ENCODE measurements at regions not wholly inside any gene's neighbourhood (a gene's known extent, or its start where the extent isn't known, plus 50 kb on each side); places are given as distances from the start of the nearest gene placed in this dataset.

DNA sequence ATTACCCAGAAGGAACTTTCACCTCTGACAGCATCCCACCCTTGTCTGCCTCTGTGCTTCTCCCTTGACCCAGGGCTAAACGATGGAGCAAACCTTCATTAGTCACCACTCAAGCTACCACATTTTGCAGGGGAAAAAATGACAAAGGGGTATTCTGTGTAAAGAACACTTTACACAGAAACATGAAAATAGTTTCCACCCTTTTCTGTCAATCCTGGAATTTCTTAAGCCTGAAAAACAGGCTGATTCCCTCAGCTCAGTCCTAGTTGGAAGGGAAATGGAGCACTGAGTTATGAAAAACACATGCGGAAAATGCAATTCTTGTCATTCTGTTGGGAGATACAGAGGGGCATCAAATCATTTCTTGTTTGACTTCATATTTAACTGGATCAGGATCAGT lies 175.0 kb upstream of the HNRNPA3 start:
- H3K36me3 ChIP-seq (ENCODE audit: control insufficient read depth in 4 of 4, insufficient read depth in 3 of 4, low read depth in 1 of 4, low read length in 3 of 4): no peaks in the 10 kb centered on the region
- no peak overlapping the region for H3K27ac ChIP-seq (ENCODE audit: low read depth in 1 of 2, low read length in 2 of 2)
- TF ChIP-seq JUND (IDR thresholded peaks at IDR 0.05): no peak
- TF ChIP-seq GABPA (IDR thresholded peaks at IDR 0.05 in 1 of 2, conservative IDR thresholded peaks at IDR 0.05 in 1 of 2): no peak
- TF ChIP-seq, protein P1, sequence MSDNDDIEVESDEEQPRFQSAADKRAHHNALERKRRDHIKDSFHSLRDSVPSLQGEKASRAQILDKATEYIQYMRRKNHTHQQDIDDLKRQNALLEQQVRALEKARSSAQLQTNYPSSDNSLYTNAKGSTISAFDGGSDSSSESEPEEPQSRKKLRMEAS (IDR thresholded peaks at IDR 0.05): no peak
- TF ChIP-seq EGR1 (IDR thresholded peaks at IDR 0.05; ENCODE audit: low read depth in 2 of 2): no peak
- TF ChIP-seq, protein P2, sequence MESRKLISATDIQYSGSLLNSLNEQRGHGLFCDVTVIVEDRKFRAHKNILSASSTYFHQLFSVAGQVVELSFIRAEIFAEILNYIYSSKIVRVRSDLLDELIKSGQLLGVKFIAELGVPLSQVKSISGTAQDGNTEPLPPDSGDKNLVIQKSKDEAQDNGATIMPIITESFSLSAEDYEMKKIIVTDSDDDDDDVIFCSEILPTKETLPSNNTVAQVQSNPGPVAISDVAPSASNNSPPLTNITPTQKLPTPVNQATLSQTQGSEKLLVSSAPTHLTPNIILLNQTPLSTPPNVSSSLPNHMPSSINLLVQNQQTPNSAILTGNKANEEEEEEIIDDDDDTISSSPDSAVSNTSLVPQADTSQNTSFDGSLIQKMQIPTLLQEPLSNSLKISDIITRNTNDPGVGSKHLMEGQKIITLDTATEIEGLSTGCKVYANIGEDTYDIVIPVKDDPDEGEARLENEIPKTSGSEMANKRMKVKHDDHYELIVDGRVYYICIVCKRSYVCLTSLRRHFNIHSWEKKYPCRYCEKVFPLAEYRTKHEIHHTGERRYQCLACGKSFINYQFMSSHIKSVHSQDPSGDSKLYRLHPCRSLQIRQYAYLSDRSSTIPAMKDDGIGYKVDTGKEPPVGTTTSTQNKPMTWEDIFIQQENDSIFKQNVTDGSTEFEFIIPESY (IDR thresholded peaks at IDR 0.05): no peak
- no peak for TF ChIP-seq YY1 (IDR thresholded peaks at IDR 0.05)
- TF ChIP-seq, protein P3, sequence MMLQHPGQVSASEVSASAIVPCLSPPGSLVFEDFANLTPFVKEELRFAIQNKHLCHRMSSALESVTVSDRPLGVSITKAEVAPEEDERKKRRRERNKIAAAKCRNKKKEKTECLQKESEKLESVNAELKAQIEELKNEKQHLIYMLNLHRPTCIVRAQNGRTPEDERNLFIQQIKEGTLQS (IDR thresholded peaks at IDR 0.05): no peak
- TF ChIP-seq, protein P4, sequence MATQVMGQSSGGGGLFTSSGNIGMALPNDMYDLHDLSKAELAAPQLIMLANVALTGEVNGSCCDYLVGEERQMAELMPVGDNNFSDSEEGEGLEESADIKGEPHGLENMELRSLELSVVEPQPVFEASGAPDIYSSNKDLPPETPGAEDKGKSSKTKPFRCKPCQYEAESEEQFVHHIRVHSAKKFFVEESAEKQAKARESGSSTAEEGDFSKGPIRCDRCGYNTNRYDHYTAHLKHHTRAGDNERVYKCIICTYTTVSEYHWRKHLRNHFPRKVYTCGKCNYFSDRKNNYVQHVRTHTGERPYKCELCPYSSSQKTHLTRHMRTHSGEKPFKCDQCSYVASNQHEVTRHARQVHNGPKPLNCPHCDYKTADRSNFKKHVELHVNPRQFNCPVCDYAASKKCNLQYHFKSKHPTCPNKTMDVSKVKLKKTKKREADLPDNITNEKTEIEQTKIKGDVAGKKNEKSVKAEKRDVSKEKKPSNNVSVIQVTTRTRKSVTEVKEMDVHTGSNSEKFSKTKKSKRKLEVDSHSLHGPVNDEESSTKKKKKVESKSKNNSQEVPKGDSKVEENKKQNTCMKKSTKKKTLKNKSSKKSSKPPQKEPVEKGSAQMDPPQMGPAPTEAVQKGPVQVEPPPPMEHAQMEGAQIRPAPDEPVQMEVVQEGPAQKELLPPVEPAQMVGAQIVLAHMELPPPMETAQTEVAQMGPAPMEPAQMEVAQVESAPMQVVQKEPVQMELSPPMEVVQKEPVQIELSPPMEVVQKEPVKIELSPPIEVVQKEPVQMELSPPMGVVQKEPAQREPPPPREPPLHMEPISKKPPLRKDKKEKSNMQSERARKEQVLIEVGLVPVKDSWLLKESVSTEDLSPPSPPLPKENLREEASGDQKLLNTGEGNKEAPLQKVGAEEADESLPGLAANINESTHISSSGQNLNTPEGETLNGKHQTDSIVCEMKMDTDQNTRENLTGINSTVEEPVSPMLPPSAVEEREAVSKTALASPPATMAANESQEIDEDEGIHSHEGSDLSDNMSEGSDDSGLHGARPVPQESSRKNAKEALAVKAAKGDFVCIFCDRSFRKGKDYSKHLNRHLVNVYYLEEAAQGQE (IDR thresholded peaks at IDR 0.05): no peak
- no peak for TF ChIP-seq FOXA2 (IDR thresholded peaks at IDR 0.05)
- no peak for TF ChIP-seq SP1 (IDR thresholded peaks at IDR 0.05)
- no peak for TF ChIP-seq RXRA (IDR thresholded peaks at IDR 0.05)
- TF ChIP-seq NR2F2 (IDR thresholded peaks at IDR 0.05): no peak
- TF ChIP-seq TAF1 (conservative IDR thresholded peaks at IDR 0.05): no peak
- TF ChIP-seq HNF4A (conservative IDR thresholded peaks at IDR 0.05): no peak
- TF ChIP-seq RAD21 (IDR thresholded peaks at IDR 0.05): no peak
- TF ChIP-seq, protein P5, sequence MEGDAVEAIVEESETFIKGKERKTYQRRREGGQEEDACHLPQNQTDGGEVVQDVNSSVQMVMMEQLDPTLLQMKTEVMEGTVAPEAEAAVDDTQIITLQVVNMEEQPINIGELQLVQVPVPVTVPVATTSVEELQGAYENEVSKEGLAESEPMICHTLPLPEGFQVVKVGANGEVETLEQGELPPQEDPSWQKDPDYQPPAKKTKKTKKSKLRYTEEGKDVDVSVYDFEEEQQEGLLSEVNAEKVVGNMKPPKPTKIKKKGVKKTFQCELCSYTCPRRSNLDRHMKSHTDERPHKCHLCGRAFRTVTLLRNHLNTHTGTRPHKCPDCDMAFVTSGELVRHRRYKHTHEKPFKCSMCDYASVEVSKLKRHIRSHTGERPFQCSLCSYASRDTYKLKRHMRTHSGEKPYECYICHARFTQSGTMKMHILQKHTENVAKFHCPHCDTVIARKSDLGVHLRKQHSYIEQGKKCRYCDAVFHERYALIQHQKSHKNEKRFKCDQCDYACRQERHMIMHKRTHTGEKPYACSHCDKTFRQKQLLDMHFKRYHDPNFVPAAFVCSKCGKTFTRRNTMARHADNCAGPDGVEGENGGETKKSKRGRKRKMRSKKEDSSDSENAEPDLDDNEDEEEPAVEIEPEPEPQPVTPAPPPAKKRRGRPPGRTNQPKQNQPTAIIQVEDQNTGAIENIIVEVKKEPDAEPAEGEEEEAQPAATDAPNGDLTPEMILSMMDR (IDR thresholded peaks at IDR 0.05; ENCODE audit: low read depth, low read length, missing input control): no peak
- no peak for TF ChIP-seq FOXA1 (IDR thresholded peaks at IDR 0.05)
- no peak for TF ChIP-seq HNF4G (IDR thresholded peaks at IDR 0.05)
- no peak overlapping the region for H3K4me3 ChIP-seq (ENCODE audit: low read depth in 1 of 3, low read length in 3 of 3)
- peaks cover 0 to 3% (median 0%) of the 10 kb centered on the region in 4 donors for H3K27me3 ChIP-seq (ENCODE audit: control insufficient read depth in 4 of 4, insufficient read depth in 4 of 4, low read length in 3 of 4)
- H3K9ac ChIP-seq (ENCODE audit: low read depth in 1 of 2, low read length in 2 of 2): no peak overlapping the region
- 75% methylated on average over 2 of the region's 2 CpGs for WGBS
- H3K9me3 ChIP-seq (ENCODE audit: control insufficient read depth in 4 of 4, low read length in 3 of 4): peaks cover 0 to 2% (median under 1%) of the 10 kb centered on the region in 4 donors
- H3K4me1 ChIP-seq (ENCODE audit: control insufficient read depth in 4 of 4, insufficient read depth in 4 of 4, low read length in 3 of 4): no peaks in the 10 kb centered on the region
- no peak for DNase-seq (ENCODE audit: low spot score)
